Heart right ventricle (tissue), 16 donors: ENCODE measurements at regions not wholly inside any gene's neighbourhood (a gene's known extent, or its start where the extent isn't known, plus 50 kb on each side); places are given as distances from the start of the nearest gene placed in this dataset.

Source experiments
- ATAC-seq, 8 donors: fragments of 200-7000 bp; cut with Tn5 transposase; one replicate each; pipeline ENCODE4 v1.9.1; 2020; ENCODE audit warnings: mild to moderate bottlenecking in 8 of 8, moderate library complexity in 8 of 8, moderate number of reproducible peaks in 1 of 8
- DNase-seq, 2 donors: peaks; one replicate each; pipeline ENCODE4 v3.0.0-alpha.2; 2020
- H3K27ac ChIP-seq, 10 donors: fragments of 200-600 bp; sonication (generic) in 2 of 10; one replicate each; pipeline versions ENCODE4 v1.5.0 to v1.8.0; 2020 to 2022; ENCODE audit warnings: mild to moderate bottlenecking in 3 of 10
- H3K27me3 ChIP-seq, 7 donors: fragments of 200-600 bp; one replicate each; pipeline ENCODE4 v1.8.0; 2021 to 2022; ENCODE audit warnings: mild to moderate bottlenecking in 2 of 7
- H3K36me3 ChIP-seq, 9 donors: fragments of 200-600 bp; sonication (generic) in 1 of 9; one replicate each; pipeline versions ENCODE4 v1.5.0 to v1.8.0; 2020 to 2022; ENCODE audit warnings: mild to moderate bottlenecking in 2 of 9
- H3K4me1 ChIP-seq, 9 donors: fragments of 200-600 bp; sonication (generic) in 1 of 9; one replicate each; pipeline versions ENCODE4 v1.5.0 to v1.8.0; 2020 to 2022; ENCODE audit warnings: mild to moderate bottlenecking in 4 of 9
- H3K4me3 ChIP-seq, 10 donors: fragments of 200-600 bp; sonication (generic) in 2 of 10; one replicate each; pipeline versions ENCODE4 v1.5.0 to v1.8.0; 2020 to 2022; ENCODE audit warnings: mild to moderate bottlenecking in 7 of 10, moderate library complexity in 2 of 10
- H3K9me3 ChIP-seq, 11 donors: fragments of 200-600 bp in 10 of 11; sonication (generic) in 2 of 11; one replicate each; pipeline versions ENCODE4 v1.5.0 to v1.8.0; 2013 to 2022; ENCODE audit warnings: mild to moderate bottlenecking in 2 of 11, control low read depth in 1 of 11, moderate library complexity in 1 of 11
- CTCF ChIP-seq, 9 donors: fragments of 200-600 bp; sonication (generic) in 2 of 9; IDR thresholded peaks; one replicate each; pipeline versions ENCODE4 v1.5.0 to v1.8.0; 2021 to 2022; ENCODE audit warnings: antibody characterized with exemption in 9 of 9, mild to moderate bottlenecking in 5 of 9, moderate library complexity in 1 of 9
- WGBS, 2 donors: extraction: QIAGEN DNeasy Blood & Tissue Kit; methylation state at CpG; one replicate each; pipeline ENCODE4 v1.1.7; 2013; ENCODE audit warnings: inconsistent platforms in 1 of 2; 5-methylcytosine and 5-hydroxymethylcytosine counted together
- intact Hi-C, 10 donors: fragments of 100-400 bp; cut with DNase I; formaldehyde crosslinking; loops; one replicate each; pipeline versions ENCODE4 v1.11.1 to v1.14.2; 2022
- donor health status: Arrhythmogenic right ventricular cardiomyopathy.
- donor health status: ischemic (EF 13 %, LVEDD 7.1; RV severe dilation, severe dysfunction).
- donor health status: healthy with polysubstance abuse.
- donor health status: DM: no; HTN: yes; CAD: no.
- donor health status: DM: no; HTN: no; CAD: no.
- donor health status: ischemic (EF 25% LVEDD 6.9; RV normal size, moderate dysfunction).
- donor health status: ischemic (EF 25% LVEDD 5.7; RV mildly dilated, moderate dysfunction).
- donor health status: healthy.
- donor health status: DM: yes; HTN: yes; CAD: no.
- donor health status: Ischemic cardiomyopathy.
- donor health status: ischemic (EF 35%, LVEDD 5.7; RV mildly dilated, moderate dysfunction).
- donor health status: nonischemic (EF 11% LVEDD 7.7; RV severe dilation, severe dysfunction).
- donor health status: DM: yes; HTN: yes; CAD: no.
- donor health status: PGD.
- donor health status: ischemic (EF 29% LVEDD 5.4; RV normal size, mild dysfunction).
- donor health status: nonischemic (EF 23%, LVEDD 6.1; RV moderate dilation, normal function).

- Histone ChIP-seq H3K4me1 (no peaks in the 10 kb centered on the region), H3K27ac (no peak overlapping the region), H3K4me3 (no peak overlapping the region), H3K36me3 (no peaks in the 10 kb centered on the region), H3K9me3 (peaks cover 0 to 9% (median 0%) of the 10 kb centered on the region in 11 donors), H3K27me3 (no peaks in the 10 kb centered on the region)
- intact Hi-C loops: no loop called here
- ATAC-seq (no peak), DNase-seq (no peak)
- no peak for TF ChIP-seq CTCF (IDR thresholded peaks at IDR 0.05)
- 42 to 58% methylated on average over 2 of the region's 2 CpGs for WGBS, 2 donors
Observed at GRCh38 chr11:100612766-100613165, 74.3 kb upstream of the ARHGAP42 start.

- H3K9me3 ChIP-seq: peaks cover 0 to 26% (median 14%) of the 10 kb centered on the region in 11 donors
- intact Hi-C loops: no loop called here
- no peaks in the 10 kb centered on the region for H3K27me3 ChIP-seq
- peaks cover 0 to 13% (median 9%) of the 10 kb centered on the region in 9 donors for H3K4me1 ChIP-seq
- H3K4me3 ChIP-seq: no peak overlapping the region
- no peaks in the 10 kb centered on the region for H3K36me3 ChIP-seq
- DNase-seq (no peak), ATAC-seq (no peak)
- H3K27ac ChIP-seq: no peak overlapping the region
- 39 to 56% methylated on average over 2 of the region's 2 CpGs for WGBS, 2 donors
- no peak for TF ChIP-seq CTCF (IDR thresholded peaks at IDR 0.05)
Observed at GRCh38 chr11:100618914-100619313, 68.2 kb upstream of the ARHGAP42 start.

GRCh38 chr11:100619484-100619883 lies 67.6 kb upstream of the ARHGAP42 start:
- H3K4me3 ChIP-seq: no peak overlapping the region
- no peak for TF ChIP-seq CTCF (IDR thresholded peaks at IDR 0.05)
- H3K27me3 ChIP-seq: no peaks in the 10 kb centered on the region
- peaks cover 0 to 31% (median 14%) of the 10 kb centered on the region in 11 donors for H3K9me3 ChIP-seq
- 15 to 19% methylated on average over 2 of the region's 2 CpGs for WGBS, 2 donors
- H3K4me1 ChIP-seq: peaks cover 0 to 13% (median 9%) of the 10 kb centered on the region in 9 donors
- H3K27ac ChIP-seq: no peak overlapping the region
- no peaks in the 10 kb centered on the region for H3K36me3 ChIP-seq
- intact Hi-C loops: no loop called here
- ATAC-seq: peak in 1 of 8 donors; percentile 31
- no peak for DNase-seq

- peaks cover 0 to 31% (median 14%) of the 10 kb centered on the region in 11 donors for H3K9me3 ChIP-seq
- 98 to 100% methylated on average over 1 of the region's 1 CpG for WGBS, 2 donors
- DNase-seq (no peak), ATAC-seq (no peak)
- intact Hi-C loops: no loop called here
- H3K4me3 ChIP-seq: no peak overlapping the region
- H3K27ac ChIP-seq: no peak overlapping the region
- H3K27me3 ChIP-seq: no peaks in the 10 kb centered on the region
- peaks cover 0 to 13% (median 9%) of the 10 kb centered on the region in 9 donors for H3K4me1 ChIP-seq
- H3K36me3 ChIP-seq: no peaks in the 10 kb centered on the region
- TF ChIP-seq CTCF (IDR thresholded peaks at IDR 0.05): no peak
Observed at GRCh38 chr11:100622404-100622803, 64.7 kb upstream of the ARHGAP42 start.
